Lower lobe of right lung (tissue), 2 donors: ENCODE measurements at regions not wholly inside any gene's neighbourhood (a gene's known extent, or its start where the extent isn't known, plus 50 kb on each side); places are given as distances from the start of the nearest gene placed in this dataset.

Experiments used
- ATAC-seq, 2 donors: fragments of 200-7000 bp; cut with Tn5 transposase; one replicate each; pipeline ENCODE4 v1.9.1; 2020 to 2022; ENCODE audit warnings: mild to moderate bottlenecking in 2 of 2, moderate library complexity in 2 of 2
- DNase-seq: peaks from one replicate; pipeline ENCODE4 v3.0.0-alpha.2; 2020
- H3K27ac ChIP-seq: fragments of 200-600 bp; one replicate; pipeline ENCODE4 v1.8.0; 2022
- H3K27me3 ChIP-seq: fragments of 200-600 bp; one replicate; pipeline ENCODE4 v1.8.0; 2022; ENCODE audit warnings: low read depth
- H3K36me3 ChIP-seq: fragments of 200-600 bp; one replicate; pipeline ENCODE4 v1.8.0; 2022; ENCODE audit warnings: mild to moderate bottlenecking
- H3K4me1 ChIP-seq: fragments of 200-600 bp; one replicate; pipeline ENCODE4 v1.8.0; 2022
- H3K4me3 ChIP-seq: fragments of 200-600 bp; one replicate; pipeline ENCODE4 v1.8.0; 2022; ENCODE audit warnings: mild to moderate bottlenecking
- H3K9me3 ChIP-seq: fragments of 200-600 bp; one replicate; pipeline ENCODE4 v1.8.0; 2022
- CTCF ChIP-seq: fragments of 200-600 bp; IDR thresholded peaks from one replicate; pipeline ENCODE4 v1.8.0; 2022; ENCODE audit warnings: antibody characterized with exemption, mild to moderate bottlenecking
- intact Hi-C: fragments of 100-400 bp; cut with DNase I; formaldehyde crosslinking; loops from one replicate; pipeline ENCODE4 v1.11.0; 2022
- donor health status: DM: no; HTN: yes; CAD: no; lungs with severe emphysema.

DNA sequence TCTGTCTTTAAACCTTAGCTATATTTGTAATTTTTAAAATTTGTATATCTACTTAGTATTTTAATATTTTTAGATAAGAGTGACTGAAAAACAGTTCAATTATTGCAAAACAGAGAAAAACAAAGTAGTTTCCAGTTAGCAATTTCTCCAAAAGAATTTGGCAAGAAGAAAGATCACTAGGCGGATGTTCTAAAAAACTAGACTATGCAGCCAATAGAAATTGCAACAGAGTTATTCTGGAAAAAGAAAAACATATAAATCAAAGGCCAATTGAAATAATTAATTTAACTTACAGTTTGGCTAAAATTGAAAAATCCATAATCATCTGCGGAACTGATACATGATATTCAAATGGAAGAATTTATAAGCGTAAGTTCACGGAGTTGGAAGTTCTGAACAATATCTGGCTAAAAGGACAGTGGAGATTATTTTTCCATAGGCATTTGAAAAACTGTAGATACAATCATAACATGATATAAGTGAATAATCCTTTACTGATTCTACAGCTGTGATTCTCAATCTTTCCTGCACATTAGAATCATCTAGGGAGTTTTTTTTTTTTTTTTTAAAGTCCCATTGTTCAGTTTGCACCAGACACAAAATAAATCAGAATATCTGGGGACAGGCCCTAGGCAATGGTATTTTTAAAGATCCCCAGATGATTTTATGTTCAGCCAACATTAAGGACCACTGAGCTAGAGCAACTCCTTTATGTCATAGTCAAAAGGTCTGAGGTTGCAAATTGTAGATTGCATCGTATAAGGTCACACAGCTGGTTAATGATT is 605.1 kb upstream of the DAB2 start:
- ATAC-seq, result no peak
- no peak overlapping the region for H3K4me3 ChIP-seq
- no peak for TF ChIP-seq CTCF
- H3K27me3 ChIP-seq, result no peaks in the 10 kb centered on the region
- DNase-seq, result no peak
- H3K36me3 ChIP-seq, result no peaks in the 10 kb centered on the region
- H3K9me3 ChIP-seq, result no peaks in the 10 kb centered on the region
- intact Hi-C loops, result no loop called here
- no peak overlapping the region for H3K27ac ChIP-seq
- H3K4me1 ChIP-seq, result no peaks in the 10 kb centered on the region

DNA sequence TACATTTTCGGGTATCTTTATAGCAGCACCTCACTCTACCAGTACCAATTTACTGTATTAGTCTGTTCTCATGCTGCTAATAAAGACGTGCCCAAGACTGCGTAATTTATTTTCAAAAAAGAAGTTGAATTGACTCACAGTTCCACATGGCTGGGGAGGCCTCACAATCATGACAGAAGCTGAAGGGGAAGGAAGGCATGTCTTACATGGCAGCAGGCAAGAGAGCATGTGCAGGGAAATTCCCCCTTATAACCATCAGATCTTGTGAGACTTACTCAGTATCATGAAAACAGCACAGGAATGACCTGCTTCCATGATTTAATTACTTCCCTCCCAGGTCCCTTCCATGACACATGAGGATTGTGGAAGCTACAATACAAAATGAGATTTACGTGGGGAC is 602.6 kb upstream of the DAB2 start:
- DNase-seq, result no peak
- H3K9me3 ChIP-seq, result no peaks in the 10 kb centered on the region
- H3K27me3 ChIP-seq, result no peaks in the 10 kb centered on the region
- no peaks in the 10 kb centered on the region for H3K36me3 ChIP-seq
- intact Hi-C loops, result no loop called here
- H3K27ac ChIP-seq, result no peak overlapping the region
- no peak overlapping the region for H3K4me3 ChIP-seq
- TF ChIP-seq CTCF, result no peak
- H3K4me1 ChIP-seq, result no peaks in the 10 kb centered on the region
- no peak for ATAC-seq

DNA sequence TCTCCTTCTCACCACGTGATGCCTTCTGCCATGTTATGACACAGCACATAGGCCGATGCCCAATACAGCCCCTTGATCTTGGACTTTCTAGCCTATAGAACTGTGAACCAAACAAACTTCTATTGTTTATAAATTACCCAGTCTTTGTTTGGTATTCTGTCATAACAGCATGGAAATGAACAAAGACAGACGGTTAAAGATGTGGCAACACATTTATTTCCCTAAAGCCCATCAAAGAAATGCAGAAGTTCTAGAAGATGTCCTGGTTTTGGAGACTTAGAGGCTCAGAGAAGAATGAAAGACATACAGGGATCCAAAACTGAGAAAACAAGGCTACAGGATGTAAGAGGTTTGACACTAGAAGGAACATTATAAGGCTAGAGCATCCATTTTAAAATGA is 600.8 kb upstream of the DAB2 start:
- H3K9me3 ChIP-seq, result no peaks in the 10 kb centered on the region
- H3K36me3 ChIP-seq, result no peaks in the 10 kb centered on the region
- H3K4me3 ChIP-seq, result no peak overlapping the region
- intact Hi-C loops, result no loop called here
- ATAC-seq (no peak), DNase-seq (no peak)
- TF ChIP-seq CTCF, result no peak
- H3K27ac ChIP-seq, result no peak overlapping the region
- no peaks in the 10 kb centered on the region for H3K4me1 ChIP-seq
- H3K27me3 ChIP-seq, result no peaks in the 10 kb centered on the region

GRCh38 chr5:40022057-40022456 is 597.3 kb upstream of the DAB2 start:
- H3K27ac ChIP-seq, result no peak overlapping the region
- intact Hi-C loops, result no loop called here
- DNase-seq, result no peak
- H3K36me3 ChIP-seq, result no peaks in the 10 kb centered on the region
- no peaks in the 10 kb centered on the region for H3K27me3 ChIP-seq
- no peak for ATAC-seq
- H3K4me1 ChIP-seq, result no peaks in the 10 kb centered on the region
- no peaks in the 10 kb centered on the region for H3K9me3 ChIP-seq
- H3K4me3 ChIP-seq, result no peak overlapping the region
- TF ChIP-seq CTCF, result no peak

DNA sequence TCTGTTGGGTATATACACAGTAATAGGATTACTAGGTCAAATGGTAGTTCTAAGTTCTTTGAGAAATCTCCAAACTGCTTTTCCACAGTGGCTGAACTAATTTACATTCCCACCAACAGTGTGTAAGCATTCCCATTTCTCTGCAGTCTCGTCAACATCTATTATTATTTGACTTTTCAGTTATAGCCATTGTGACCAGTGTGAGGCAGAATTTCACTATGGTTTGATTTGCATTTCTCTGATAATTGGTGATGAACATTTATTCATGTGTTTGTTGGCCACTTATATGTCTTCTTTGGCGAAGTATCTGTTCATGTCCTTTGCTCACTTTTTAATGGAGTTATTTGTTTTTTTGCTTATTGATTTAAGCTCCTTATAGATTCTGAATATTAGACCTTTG is 596.2 kb upstream of the DAB2 start:
- Histone ChIP-seq H3K36me3 (no peaks in the 10 kb centered on the region), H3K27ac (no peak overlapping the region), H3K9me3 (no peaks in the 10 kb centered on the region), H3K4me1 (no peaks in the 10 kb centered on the region), H3K27me3 (no peaks in the 10 kb centered on the region), H3K4me3 (no peak overlapping the region)
- no peak for TF ChIP-seq CTCF
- intact Hi-C loops, result no loop called here
- ATAC-seq, result no peak
- no peak for DNase-seq
